SK-N-SH treated with all-trans-retinoic acid at 6 μM for 48 hours (cell line): ENCODE measurements at regions not wholly inside any gene's neighbourhood (a gene's known extent, or its start where the extent isn't known, plus 50 kb on each side); places are given as distances from the start of the nearest gene placed in this dataset.

Experiments used
- ATAC-seq: fragments of 200-7000 bp; cut with Tn5 transposase; 3 replicates; pipeline ENCODE4 v1.9.1; 2020; ENCODE audit warnings: mild to moderate bottlenecking, moderate library complexity
- ARNTL ChIP-seq: fragments of 450-650 bp; formaldehyde crosslinking; IDR thresholded peaks from 2 replicates; pipeline ENCODE4 v1.5.0; 2020; ENCODE audit warnings: low read depth, mild to moderate bottlenecking, moderate library complexity, borderline replicate concordance
- BACH2 ChIP-seq: fragments of 250-450 bp; sonication (Bioruptor Pico); IDR thresholded peaks from 2 replicates; pipeline ENCODE4 v1.9.0; 2021; ENCODE audit warnings: mild to moderate bottlenecking, borderline replicate concordance
- CREB5 ChIP-seq: fragments of 250-450 bp; sonication (Bioruptor Pico); IDR thresholded peaks from 2 replicates; pipeline ENCODE4 v1.5.1; 2020; ENCODE audit warnings: low read depth, mild to moderate bottlenecking, moderate library complexity
- CSDC2 ChIP-seq: fragments of 250-450 bp; sonication (Bioruptor Pico); IDR thresholded peaks from 2 replicates; pipeline ENCODE4 v1.5.0; 2020; ENCODE audit warnings: mild to moderate bottlenecking, moderate library complexity
- CSRNP3 ChIP-seq: fragments of 250-450 bp; sonication (Bioruptor Pico); IDR thresholded peaks from 2 replicates; pipeline ENCODE4 v1.5.1; 2021; ENCODE audit warnings: mild to moderate bottlenecking, moderate library complexity
- ESRRG ChIP-seq: fragments of 250-450 bp; sonication (Bioruptor Pico); IDR thresholded peaks from 2 replicates; pipeline ENCODE4 v1.6.1; 2021; ENCODE audit warnings: mild to moderate bottlenecking
- GLIS3 ChIP-seq: fragments of 250-450 bp; sonication (Bioruptor Pico); IDR thresholded peaks from 2 replicates; pipeline ENCODE4 v1.5.0; 2020; ENCODE audit warnings: mild to moderate bottlenecking, moderate library complexity
- ISL1 ChIP-seq: fragments of 250-450 bp; sonication (Bioruptor Pico); IDR thresholded peaks from 2 replicates; pipeline ENCODE4 v2.1.2; 2022; ENCODE audit warnings: mild to moderate bottlenecking, moderate library complexity
- OSR1 ChIP-seq: fragments of 250-450 bp; sonication (Bioruptor Pico); IDR thresholded peaks from 2 replicates; pipeline ENCODE4 v1.8.0; 2022; ENCODE audit warnings: moderate library complexity, mild to moderate bottlenecking, inconsistent platforms
- POU6F1 ChIP-seq: fragments of 250-450 bp; sonication (Bioruptor Pico); IDR thresholded peaks from 2 replicates; pipeline ENCODE4 v1.8.0; 2021; ENCODE audit warnings: low read depth, mild to moderate bottlenecking, moderate library complexity, borderline replicate concordance
- PPARA ChIP-seq: fragments of 250-450 bp; sonication (Bioruptor Pico); IDR thresholded peaks from 2 replicates; pipeline ENCODE4 v1.5.0; 2020; ENCODE audit warnings: mild to moderate bottlenecking, borderline replicate concordance
- RARB ChIP-seq: fragments of 250-450 bp; sonication (Bioruptor Pico); IDR thresholded peaks from 2 replicates; pipeline ENCODE4 v1.8.0; 2021; ENCODE audit warnings: mild to moderate bottlenecking, moderate library complexity
- SNAI2 ChIP-seq: fragments of 250-450 bp; sonication (Bioruptor Pico); IDR thresholded peaks from 2 replicates; pipeline ENCODE4 v1.5.0; 2020; ENCODE audit warnings: mild to moderate bottlenecking, moderate library complexity
- TCF4 ChIP-seq: fragments of 250-450 bp; sonication (Bioruptor Pico); IDR thresholded peaks from 2 replicates; pipeline ENCODE4 v1.8.0; 2021; ENCODE audit warnings: mild to moderate bottlenecking, moderate library complexity, borderline replicate concordance
- TOX ChIP-seq: fragments of 250-450 bp; sonication (Bioruptor Pico); IDR thresholded peaks from 2 replicates; pipeline ENCODE4 v1.8.0; 2021; ENCODE audit warnings: mild to moderate bottlenecking, moderate library complexity, borderline replicate concordance
- ZC3H10 ChIP-seq: fragments of 250-450 bp; sonication (Bioruptor Pico); IDR thresholded peaks from 2 replicates; pipeline ENCODE4 v1.5.1; 2021; ENCODE audit warnings: mild to moderate bottlenecking, moderate library complexity
- ZFP3 ChIP-seq: fragments of 250-450 bp; sonication (Bioruptor Pico); IDR thresholded peaks from 2 replicates; pipeline ENCODE4 v1.5.0; 2020; ENCODE audit warnings: mild to moderate bottlenecking, moderate library complexity
- ZFP30 ChIP-seq: fragments of 450-650 bp; formaldehyde crosslinking; IDR thresholded peaks from 2 replicates; pipeline ENCODE4 v1.5.0; 2022; ENCODE audit warnings: mild to moderate bottlenecking, moderate library complexity
- ZNF565 ChIP-seq: fragments of 450-650 bp; formaldehyde crosslinking; conservative IDR thresholded peaks from 2 replicates; pipeline ENCODE4 v1.5.0; 2020; ENCODE audit warnings: low read depth, mild to moderate bottlenecking, moderate library complexity
- ZNF70 ChIP-seq: fragments of 450-650 bp; formaldehyde crosslinking; IDR thresholded peaks from 2 replicates; pipeline ENCODE4 v1.5.0; 2020; ENCODE audit warnings: mild to moderate bottlenecking, moderate library complexity
- ZNF8 ChIP-seq: fragments of 450-650 bp; formaldehyde crosslinking; IDR thresholded peaks from 2 replicates; pipeline ENCODE4 v1.5.0; 2020; ENCODE audit warnings: mild to moderate bottlenecking, moderate library complexity
- TF ChIP-seq, protein P1 (sequence below): fragments of 250-450 bp; sonication (Bioruptor Pico); IDR thresholded peaks from 2 replicates; pipeline ENCODE4 v1.5.0; 2020; ENCODE audit warnings: mild to moderate bottlenecking, moderate library complexity

DNA sequence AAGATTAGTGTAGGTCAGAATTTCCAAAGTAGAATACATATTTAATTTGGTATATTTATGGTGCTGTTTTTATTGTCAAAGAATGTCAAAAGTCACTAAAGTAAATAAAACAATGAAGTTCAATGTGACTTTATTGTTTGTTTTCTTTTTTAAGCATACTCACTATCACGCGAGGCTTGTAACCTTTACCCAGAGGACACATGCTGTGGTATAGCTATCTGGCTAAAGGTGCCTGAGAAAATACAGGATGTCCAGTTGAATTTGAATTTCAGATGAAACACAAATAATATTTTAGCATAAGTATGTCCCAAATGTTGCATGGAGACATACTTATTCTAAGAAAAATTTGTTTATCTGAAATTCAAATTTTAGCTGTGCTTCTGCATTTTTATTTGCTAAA, 103.3 kb upstream of the KLF7 start:
- no peak for ATAC-seq
- no peak for TF ChIP-seq SNAI2 (CRISPR knock-in tag)
- TF ChIP-seq, protein P1, sequence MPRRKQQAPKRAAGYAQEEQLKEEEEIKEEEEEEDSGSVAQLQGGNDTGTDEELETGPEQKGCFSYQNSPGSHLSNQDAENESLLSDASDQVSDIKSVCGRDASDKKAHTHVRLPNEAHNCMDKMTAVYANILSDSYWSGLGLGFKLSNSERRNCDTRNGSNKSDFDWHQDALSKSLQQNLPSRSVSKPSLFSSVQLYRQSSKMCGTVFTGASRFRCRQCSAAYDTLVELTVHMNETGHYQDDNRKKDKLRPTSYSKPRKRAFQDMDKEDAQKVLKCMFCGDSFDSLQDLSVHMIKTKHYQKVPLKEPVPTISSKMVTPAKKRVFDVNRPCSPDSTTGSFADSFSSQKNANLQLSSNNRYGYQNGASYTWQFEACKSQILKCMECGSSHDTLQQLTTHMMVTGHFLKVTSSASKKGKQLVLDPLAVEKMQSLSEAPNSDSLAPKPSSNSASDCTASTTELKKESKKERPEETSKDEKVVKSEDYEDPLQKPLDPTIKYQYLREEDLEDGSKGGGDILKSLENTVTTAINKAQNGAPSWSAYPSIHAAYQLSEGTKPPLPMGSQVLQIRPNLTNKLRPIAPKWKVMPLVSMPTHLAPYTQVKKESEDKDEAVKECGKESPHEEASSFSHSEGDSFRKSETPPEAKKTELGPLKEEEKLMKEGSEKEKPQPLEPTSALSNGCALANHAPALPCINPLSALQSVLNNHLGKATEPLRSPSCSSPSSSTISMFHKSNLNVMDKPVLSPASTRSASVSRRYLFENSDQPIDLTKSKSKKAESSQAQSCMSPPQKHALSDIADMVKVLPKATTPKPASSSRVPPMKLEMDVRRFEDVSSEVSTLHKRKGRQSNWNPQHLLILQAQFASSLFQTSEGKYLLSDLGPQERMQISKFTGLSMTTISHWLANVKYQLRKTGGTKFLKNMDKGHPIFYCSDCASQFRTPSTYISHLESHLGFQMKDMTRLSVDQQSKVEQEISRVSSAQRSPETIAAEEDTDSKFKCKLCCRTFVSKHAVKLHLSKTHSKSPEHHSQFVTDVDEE (CRISPR knock-in tag): no peak
- TF ChIP-seq CSRNP3 (CRISPR knock-in tag): no peak
- no peak for TF ChIP-seq CREB5 (CRISPR knock-in tag)
- no peak for TF ChIP-seq POU6F1 (CRISPR knock-in tag)
- TF ChIP-seq TCF4 (CRISPR knock-in tag): no peak
- TF ChIP-seq OSR1 (CRISPR knock-in tag): no peak
- no peak for TF ChIP-seq ZC3H10 (CRISPR knock-in tag)
- TF ChIP-seq ZFP30: no peak
- TF ChIP-seq, all 23 proteins: peak for 0

- TF ChIP-seq CREB5 (CRISPR knock-in tag) (no peak), ZNF8 (CRISPR knock-in tag) (no peak), ZFP30 (no peak), OSR1 (CRISPR knock-in tag) (no peak), ZFP3 (no peak)
- no peak for ATAC-seq
Observed at GRCh38 chr2:207274530-207275189, 108.9 kb upstream of the KLF7 start.

- no peak for ATAC-seq
- no peak for TF ChIP-seq ZFP3
- TF ChIP-seq RARB (CRISPR knock-in tag): no peak
- TF ChIP-seq ARNTL (CRISPR knock-in tag): no peak
- TF ChIP-seq TCF4 (CRISPR knock-in tag): no peak
- TF ChIP-seq GLIS3: no peak
- no peak for TF ChIP-seq OSR1 (CRISPR knock-in tag)
- TF ChIP-seq ESRRG (CRISPR knock-in tag): no peak
- no peak for TF ChIP-seq ZNF70 (CRISPR knock-in tag)
- TF ChIP-seq PPARA (CRISPR knock-in tag): no peak
- TF ChIP-seq ISL1 (CRISPR knock-in tag): no peak
- no peak for TF ChIP-seq BACH2 (CRISPR knock-in tag)
- TF ChIP-seq ZNF565 (CRISPR knock-in tag): no peak
- no peak for TF ChIP-seq CSRNP3 (CRISPR knock-in tag)
- TF ChIP-seq CSDC2 (CRISPR knock-in tag): no peak
- TF ChIP-seq SNAI2 (CRISPR knock-in tag): no peak
- no peak for TF ChIP-seq TOX (CRISPR knock-in tag)
- no peak for TF ChIP-seq ZNF8 (CRISPR knock-in tag)
Observed at GRCh38 chr2:207275779-207276178, 110.0 kb upstream of the KLF7 start.
